Left cardiac atrium (tissue), 4 donors: ENCODE measurements at regions not wholly inside any gene's neighbourhood (a gene's known extent, or its start where the extent isn't known, plus 50 kb on each side); places are given as distances from the start of the nearest gene placed in this dataset.

Experiments
- ATAC-seq, 2 donors: fragments of 200-7000 bp; cut with Tn5 transposase; one replicate each; pipeline ENCODE4 v1.9.1; 2020; ENCODE audit warnings: mild to moderate bottlenecking in 2 of 2, moderate library complexity in 2 of 2
- DNase-seq: peaks from one replicate; pipeline ENCODE4 v3.0.0-alpha.2; 2020
- intact Hi-C, 2 donors: fragments of 100-400 bp; cut with DNase I; formaldehyde crosslinking; loops; one replicate each; pipeline versions ENCODE4 v1.14.1 to v1.15.1; 2022 to 2023
- donor health status: DM: no; HTN: yes; CAD: no.
- donor health status: DM: no; HTN: yes; CAD: no; lungs with severe emphysema.
- donor health status: DM: yes; HTN: yes; CAD: no.
- donor health status: Dilated cardiomyopathy.

GRCh38 chr1:175802407-175803123 lies 59.2 kb upstream of the TNR start:
- intact Hi-C loops: no loop called here
- DNase-seq: no peak
- ATAC-seq: peak; percentile 70 to 81

- no peak for DNase-seq
- no peak for ATAC-seq
- intact Hi-C loops: no loop called here
Observed at GRCh38 chr1:175801979-175802378, 58.6 kb upstream of the TNR start.

DNA sequence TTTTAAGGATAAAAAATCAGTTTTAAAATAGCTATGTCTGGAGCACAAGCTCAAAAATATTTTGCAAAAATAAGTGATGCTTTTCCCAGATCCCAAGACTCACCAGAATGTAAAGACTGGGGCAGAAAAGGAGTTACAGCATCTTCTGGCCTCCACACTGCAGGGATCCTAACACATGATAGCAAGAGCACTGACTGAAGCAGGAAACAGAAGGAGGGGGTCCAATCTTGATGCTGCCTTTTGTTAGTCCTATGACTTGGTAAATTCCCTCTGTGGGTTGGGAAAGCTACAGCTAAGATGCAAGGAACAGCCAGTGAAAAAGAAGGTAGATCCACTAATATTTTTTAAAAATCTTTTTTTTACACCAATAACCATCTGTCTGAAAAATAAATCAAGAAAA lies 54.2 kb upstream of the TNR start:
- DNase-seq (no peak), ATAC-seq (no peak)
- intact Hi-C loops: no loop called here

- DNase-seq (no peak), ATAC-seq (no peak)
- intact Hi-C loops: no loop called here
Observed at GRCh38 chr1:175794586-175794985, 51.2 kb upstream of the TNR start.

- peak; percentile 50 to 72 for ATAC-seq
- intact Hi-C loops: no loop called here
- DNase-seq: no peak
Observed at GRCh38 chr1:175793617-175794016, 50.2 kb upstream of the TNR start.
